ENCODE measurements at regions not wholly inside any gene's neighbourhood (a gene's known extent, or its start where the extent isn't known, plus 50 kb on each side); places are given as distances from the start of the nearest gene placed in this dataset.

GRCh38 chr14:31943861-31944255 lies 133.2 kb upstream of the ARHGAP5 start:
- TF ChIP-seq, protein P1, sequence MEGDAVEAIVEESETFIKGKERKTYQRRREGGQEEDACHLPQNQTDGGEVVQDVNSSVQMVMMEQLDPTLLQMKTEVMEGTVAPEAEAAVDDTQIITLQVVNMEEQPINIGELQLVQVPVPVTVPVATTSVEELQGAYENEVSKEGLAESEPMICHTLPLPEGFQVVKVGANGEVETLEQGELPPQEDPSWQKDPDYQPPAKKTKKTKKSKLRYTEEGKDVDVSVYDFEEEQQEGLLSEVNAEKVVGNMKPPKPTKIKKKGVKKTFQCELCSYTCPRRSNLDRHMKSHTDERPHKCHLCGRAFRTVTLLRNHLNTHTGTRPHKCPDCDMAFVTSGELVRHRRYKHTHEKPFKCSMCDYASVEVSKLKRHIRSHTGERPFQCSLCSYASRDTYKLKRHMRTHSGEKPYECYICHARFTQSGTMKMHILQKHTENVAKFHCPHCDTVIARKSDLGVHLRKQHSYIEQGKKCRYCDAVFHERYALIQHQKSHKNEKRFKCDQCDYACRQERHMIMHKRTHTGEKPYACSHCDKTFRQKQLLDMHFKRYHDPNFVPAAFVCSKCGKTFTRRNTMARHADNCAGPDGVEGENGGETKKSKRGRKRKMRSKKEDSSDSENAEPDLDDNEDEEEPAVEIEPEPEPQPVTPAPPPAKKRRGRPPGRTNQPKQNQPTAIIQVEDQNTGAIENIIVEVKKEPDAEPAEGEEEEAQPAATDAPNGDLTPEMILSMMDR (IDR thresholded peaks at IDR 0.05; ENCODE audit: low read depth, low read length), result no peak
- DNase-seq (ENCODE audit: extremely low read depth, low read depth), result no peak

DNA sequence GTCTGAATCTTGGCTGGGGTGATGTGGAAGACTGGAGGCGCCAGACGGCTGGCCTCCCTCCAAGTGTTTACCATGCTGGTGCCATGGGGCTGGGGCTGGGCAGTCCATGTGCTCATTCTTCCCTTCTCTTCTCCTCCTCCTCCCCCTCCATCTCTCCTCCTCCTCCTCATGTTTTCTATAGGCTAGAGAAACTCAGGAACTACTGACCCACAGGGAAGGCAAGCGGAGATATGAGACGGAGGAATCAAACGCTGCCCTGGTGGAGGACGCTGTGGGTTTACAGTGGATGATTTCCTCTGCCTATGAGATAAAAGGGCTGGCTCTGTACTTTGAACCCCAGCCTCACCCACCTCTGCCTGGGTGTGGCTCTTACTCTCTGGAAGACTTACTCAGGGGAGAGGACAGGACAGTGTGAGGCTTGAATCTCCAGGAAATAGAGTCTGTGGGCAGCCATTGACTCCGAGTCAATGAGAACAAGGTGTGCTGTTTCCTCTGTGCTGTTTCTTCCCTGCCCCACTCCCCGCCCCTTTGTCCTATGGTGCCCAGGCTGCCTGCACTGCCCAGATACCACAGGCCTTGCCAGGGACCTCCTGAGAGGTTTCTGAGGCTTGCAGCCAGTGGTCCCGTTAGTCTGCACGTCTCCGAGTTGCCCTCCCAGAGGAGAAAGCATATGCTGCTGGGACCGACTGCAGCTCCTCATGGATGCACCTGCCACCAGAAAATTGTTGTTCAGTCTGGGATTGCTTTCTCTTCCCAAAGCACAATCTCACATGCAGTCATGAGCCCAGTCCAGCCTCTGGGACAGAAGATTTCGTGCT lies 132.6 kb upstream of the ARHGAP5 start:
- DNase-seq (ENCODE audit: extremely low read depth, low read depth), result no peak
- TF ChIP-seq, protein P1 (IDR thresholded peaks at IDR 0.05; ENCODE audit: low read depth, low read length), result no peak

- TF ChIP-seq, protein P1 (IDR thresholded peaks at IDR 0.05; ENCODE audit: low read depth, low read length), result no peak
- no peak for DNase-seq (ENCODE audit: extremely low read depth, low read depth)
Measured at GRCh38 chr14:31945074-31945613, 132.0 kb upstream of the ARHGAP5 start.

DNA sequence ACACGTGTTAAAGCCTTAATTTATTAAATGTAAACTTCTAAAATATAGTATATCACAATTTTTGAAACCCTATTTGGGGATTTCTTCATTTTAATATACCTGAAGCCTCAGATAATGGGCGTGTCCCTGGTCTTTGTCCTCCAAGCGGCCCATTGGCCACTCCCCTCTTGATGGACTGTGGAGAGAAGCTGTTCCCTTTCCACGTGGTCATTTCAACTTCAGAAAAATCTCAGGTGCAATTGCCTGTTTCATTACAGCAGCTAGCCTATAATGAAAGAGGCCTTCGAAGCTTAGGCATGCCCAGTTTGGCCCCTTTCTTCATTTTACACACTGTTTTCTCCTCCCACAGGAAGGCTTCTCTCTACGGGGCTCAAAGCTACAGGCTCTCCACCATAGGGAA lies 131.4 kb upstream of the ARHGAP5 start:
- TF ChIP-seq, protein P1 (IDR thresholded peaks at IDR 0.05; ENCODE audit: low read depth, low read length), result no peak
- DNase-seq (ENCODE audit: extremely low read depth, low read depth), result no peak

GRCh38 chr14:31947076-31947475 lies 130.0 kb upstream of the ARHGAP5 start:
- TF ChIP-seq, protein P1 (IDR thresholded peaks at IDR 0.05; ENCODE audit: low read depth, low read length), result no peak
- no peak for DNase-seq (ENCODE audit: extremely low read depth, low read depth)

DNA sequence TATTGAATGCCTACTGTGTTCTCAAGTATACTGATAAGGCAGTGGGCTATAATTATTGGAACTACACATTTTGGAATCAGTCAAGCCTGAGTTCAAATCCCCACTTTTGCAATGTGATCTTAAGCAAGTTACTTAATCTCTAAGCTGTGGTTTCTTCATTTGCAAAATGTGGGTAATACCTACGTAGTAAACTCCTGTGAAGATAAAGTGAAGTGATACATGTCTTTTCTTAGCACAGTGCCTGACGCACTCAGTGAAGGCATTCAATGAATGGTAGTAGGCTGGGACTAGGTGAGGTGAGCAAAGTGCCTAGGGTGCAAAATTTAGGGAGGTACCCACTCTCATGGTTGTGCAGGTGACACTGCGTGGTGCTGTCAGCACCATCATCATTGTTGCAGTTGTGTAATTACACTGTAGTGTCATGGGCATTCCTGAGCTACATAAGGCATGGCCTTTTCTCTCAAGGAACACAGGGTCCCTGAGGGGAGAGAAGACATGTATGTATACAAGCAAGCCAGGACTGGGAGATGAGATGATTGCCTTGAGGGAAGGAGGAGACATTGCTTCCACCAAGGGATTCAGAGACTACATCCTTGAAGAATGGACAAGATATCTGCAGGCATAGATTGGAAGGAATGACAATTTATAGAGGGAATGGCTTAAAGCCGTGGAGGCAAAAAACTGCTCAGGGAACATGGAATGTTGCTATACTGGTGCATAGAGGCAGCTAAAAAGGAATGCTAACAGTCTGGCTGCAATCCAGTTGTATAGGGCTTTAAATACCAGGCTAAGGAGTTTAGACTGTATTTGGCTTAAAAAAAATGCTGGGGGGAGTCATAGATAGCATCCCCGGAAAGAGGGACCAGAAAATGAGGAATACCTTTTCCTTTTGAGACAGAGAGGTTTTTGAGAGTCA lies 129.2 kb upstream of the ARHGAP5 start:
- DNase-seq (ENCODE audit: extremely low read depth, low read depth), result no peak
- TF ChIP-seq, protein P1 (IDR thresholded peaks at IDR 0.05; ENCODE audit: low read depth, low read length), result no peak
